H9 (cell line): ENCODE measurements at regions not wholly inside any gene's neighbourhood (a gene's known extent, or its start where the extent isn't known, plus 50 kb on each side); places are given as distances from the start of the nearest gene placed in this dataset.

ENCODE experiments used
- DNase-seq: peaks from one replicate; pipeline ENCODE4 v3.0.0-alpha.2; 2017
- H2AFZ ChIP-seq: one replicate; pipeline ENCODE4 v1.6.1; 2013; ENCODE audit warnings: mild to moderate bottlenecking, low read length, control low read depth, moderate library complexity
- H2AK5ac ChIP-seq: 2 replicates; pipeline ENCODE4 v1.6.1; 2013; ENCODE audit warnings: low read length, control low read depth, mixed read lengths; ENCODE audit not compliant: insufficient read length
- H2BK120ac ChIP-seq: one replicate; pipeline ENCODE4 v1.6.1; 2013; ENCODE audit warnings: low read depth, mild to moderate bottlenecking, low read length, control low read depth, inconsistent platforms; ENCODE audit not compliant: poor library complexity, severe bottlenecking
- H2BK12ac ChIP-seq: 2 replicates; pipeline ENCODE4 v1.6.1; 2013; ENCODE audit warnings: low read length, control low read depth, mixed read lengths, low read depth; ENCODE audit not compliant: insufficient read length
- H2BK15ac ChIP-seq: 2 replicates; pipeline ENCODE4 v1.6.1; 2013; ENCODE audit warnings: low read depth, low read length, control low read depth
- H2BK20ac ChIP-seq: one replicate; pipeline ENCODE4 v1.6.1; 2013; ENCODE audit warnings: low read depth, mild to moderate bottlenecking, low read length, control low read depth, inconsistent platforms; ENCODE audit not compliant: poor library complexity, severe bottlenecking
- H2BK5ac ChIP-seq: 2 replicates; pipeline ENCODE4 v1.6.1; 2013; ENCODE audit warnings: low read length, control low read depth, mixed read lengths; ENCODE audit not compliant: insufficient read length
- H3K14ac ChIP-seq: 2 replicates; pipeline ENCODE4 v1.6.1; 2013; ENCODE audit warnings: low read length, control low read depth; ENCODE audit not compliant: insufficient read depth
- H3K18ac ChIP-seq: 2 replicates; pipeline ENCODE4 v1.6.1; 2013; ENCODE audit warnings: low read depth, mild to moderate bottlenecking, mixed read lengths, low read length, control low read depth; ENCODE audit not compliant: insufficient read length
- H3K23ac ChIP-seq: 2 replicates; pipeline ENCODE4 v1.6.1; 2013; ENCODE audit warnings: low read length, control low read depth, mixed read lengths, low read depth; ENCODE audit not compliant: insufficient read length
- H3K23me2 ChIP-seq: 2 replicates; pipeline ENCODE4 v1.6.1; 2013; ENCODE audit warnings: low read depth, mild to moderate bottlenecking, mixed read lengths, low read length, control low read depth; ENCODE audit not compliant: insufficient read length, poor library complexity, severe bottlenecking
- H3K27ac ChIP-seq: 2 replicates; pipeline ENCODE4 v1.5.1; 2013; ENCODE audit warnings: low read length, control low read depth, mixed read lengths, low read depth; ENCODE audit not compliant: insufficient read length
- H3K27me3 ChIP-seq: 2 replicates; pipeline ENCODE4 v1.6.1; 2013; ENCODE audit warnings: low read length, control low read depth, inconsistent platforms; ENCODE audit not compliant: insufficient read depth
- H3K4ac ChIP-seq: 2 replicates; pipeline ENCODE4 v1.6.1; 2013; ENCODE audit warnings: low read depth, mild to moderate bottlenecking, control low read depth, inconsistent platforms, low read length, moderate library complexity
- H3K4me1 ChIP-seq: 2 replicates; pipeline ENCODE4 v1.6.1; 2013; ENCODE audit warnings: low read length, control low read depth, inconsistent platforms; ENCODE audit not compliant: insufficient read depth
- H3K4me2 ChIP-seq: 2 replicates; pipeline ENCODE4 v1.6.1; 2013; ENCODE audit warnings: low read length, control low read depth, mixed read lengths; ENCODE audit not compliant: insufficient read length, insufficient read depth
- H3K56ac ChIP-seq: 2 replicates; pipeline ENCODE4 v1.6.1; 2013; ENCODE audit warnings: low read depth, mild to moderate bottlenecking, mixed read lengths, low read length, control low read depth; ENCODE audit not compliant: insufficient read length
- H3K79me1 ChIP-seq: 2 replicates; pipeline ENCODE4 v1.6.1; 2013; ENCODE audit warnings: low read depth, mild to moderate bottlenecking, moderate library complexity, low read length, control low read depth, inconsistent platforms; ENCODE audit not compliant: insufficient read depth, poor library complexity, severe bottlenecking
- H3K79me2 ChIP-seq: 2 replicates; pipeline ENCODE4 v1.6.1; 2013; ENCODE audit warnings: low read length, control low read depth, inconsistent platforms; ENCODE audit not compliant: insufficient read depth
- H3K9ac ChIP-seq: 2 replicates; pipeline ENCODE4 v1.6.1; 2013; ENCODE audit warnings: low read length, control low read depth, mixed read lengths; ENCODE audit not compliant: insufficient read length; ENCODE audit errors: extremely low read depth
- H3K9me3 ChIP-seq: one replicate; pipeline ENCODE4 v1.6.1; 2013; ENCODE audit warnings: low read depth, low read length, inconsistent platforms; ENCODE audit not compliant: control insufficient read depth
- H3T11ph ChIP-seq: one replicate; pipeline ENCODE4 v1.6.1; 2013; ENCODE audit warnings: mild to moderate bottlenecking, low read length, control low read depth, inconsistent platforms
- H4K20me1 ChIP-seq: one replicate; pipeline ENCODE4 v1.6.1; 2013; ENCODE audit not compliant: control insufficient read depth, insufficient read length, insufficient read depth
- H4K5ac ChIP-seq: 2 replicates; pipeline ENCODE4 v1.6.1; 2013; ENCODE audit warnings: low read depth, mild to moderate bottlenecking, mixed read lengths, low read length, control low read depth; ENCODE audit not compliant: insufficient read length
- H4K8ac ChIP-seq: replicated peaks from 2 replicates; pipeline ENCODE4 v1.6.1; 2013; ENCODE audit warnings: low read length, control low read depth, mixed read lengths, low read depth; ENCODE audit not compliant: insufficient read length
- H4K91ac ChIP-seq: 2 replicates; pipeline ENCODE4 v1.6.1; 2013; ENCODE audit warnings: low read depth, mild to moderate bottlenecking, moderate library complexity, mixed read lengths, low read length, control low read depth; ENCODE audit not compliant: insufficient read length
- H3K27ac Mint-ChIP-seq, 3 experiments: 2 replicates in 2 of 3; 3 replicates in 1 of 3; pipeline ENCODE4 v1.8.0; 2020 to 2021; ENCODE audit warnings: mixed read lengths in 3 of 3, mild to moderate bottlenecking in 1 of 3, moderate library complexity in 1 of 3
- H3K27me3 Mint-ChIP-seq: 2 replicates; pipeline ENCODE4 v1.8.0; 2021; ENCODE audit warnings: low read depth, mild to moderate bottlenecking, moderate library complexity, mixed read lengths
- H3K36me3 Mint-ChIP-seq, 3 experiments: 2 replicates in 2 of 3; 3 replicates in 1 of 3; pipeline ENCODE4 v1.8.0; 2020 to 2021; ENCODE audit warnings: low read depth in 3 of 3, mixed read lengths in 3 of 3; ENCODE audit not compliant: insufficient read depth in 1 of 3
- H3K4me1 Mint-ChIP-seq, 2 experiments: 2 replicates each; pipeline ENCODE4 v1.8.0; 2020; ENCODE audit warnings: mixed read lengths in 2 of 2
- H3K4me3 Mint-ChIP-seq, 2 experiments: 2 replicates in 1 of 2; 3 replicates in 1 of 2; pipeline ENCODE4 v1.8.0; 2020 to 2021; ENCODE audit warnings: mild to moderate bottlenecking in 2 of 2, mixed read lengths in 2 of 2, moderate library complexity in 1 of 2
- H3K9me3 Mint-ChIP-seq, 2 experiments: 2 replicates in 1 of 2; 3 replicates in 1 of 2; pipeline ENCODE4 v1.8.0; 2020; ENCODE audit warnings: mild to moderate bottlenecking in 2 of 2, mixed read lengths in 2 of 2, moderate library complexity in 1 of 2
- CTCF ChIP-seq: fragments of 200-600 bp; sonication (generic); conservative IDR thresholded peaks from 3 replicates; pipeline ENCODE4 v1.8.0; 2021; ENCODE audit warnings: antibody characterized with exemption, mild to moderate bottlenecking
- WGBS: extraction: QIAGEN DNeasy Blood & Tissue Kit; methylation state at CpG from one replicate; pipeline ENCODE4 v1.1.7; 2013; ENCODE audit warnings: missing lambda C conversion rate, low lambda C conversion rate, mixed read lengths; ENCODE audit not compliant: insufficient read length; ENCODE audit errors: extremely low coverage; 5-methylcytosine and 5-hydroxymethylcytosine counted together

GRCh38 chr17:71409712-71410111 lies 711.1 kb upstream of the SOX9 start:
- Histone ChIP-seq H3K4me1 (no peaks in the 10 kb centered on the region), H3K9me3 (no peaks in the 10 kb centered on the region), H2BK12ac (no peak overlapping the region), H4K5ac (no peak overlapping the region), H3K4ac (no peak overlapping the region), H3K27me3 (no peaks in the 10 kb centered on the region), H3K79me2 (no peaks in the 10 kb centered on the region), H3K4me2 (no peak overlapping the region), H2AFZ (no peak overlapping the region), H3K23me2 (no peaks in the 10 kb centered on the region), H3T11ph (no peak overlapping the region), H4K20me1 (no peaks in the 10 kb centered on the region), H3K23ac (no peak overlapping the region), H2BK5ac (no peak overlapping the region), H4K91ac (no peak overlapping the region), H3K27ac (no peak overlapping the region), H2AK5ac (no peak overlapping the region), H2BK120ac (no peak overlapping the region), H3K56ac (no peak overlapping the region), H2BK15ac (no peak overlapping the region), H3K18ac (no peak overlapping the region), H3K79me1 (no peaks in the 10 kb centered on the region), H3K14ac (no peak overlapping the region), H2BK20ac (no peak overlapping the region), H3K9ac (no peak overlapping the region), H4K8ac (no peak overlapping the region)
- no peak overlapping the region for H3K27ac Mint-ChIP-seq
- H3K4me3 Mint-ChIP-seq: no peak overlapping the region
- no peak for DNase-seq
- no peaks in the 10 kb centered on the region; a peak in 1 of 7 replicates for H3K36me3 Mint-ChIP-seq
- H3K4me1 Mint-ChIP-seq: no peaks in the 10 kb centered on the region
- no peaks in the 10 kb centered on the region for H3K27me3 Mint-ChIP-seq
- peaks cover 3 to 6% of the 10 kb centered on the region in 2 experiments; a peak in 3 of 5 replicates for H3K9me3 Mint-ChIP-seq
- TF ChIP-seq CTCF: no peak
- WGBS: no CpG with 5 or more reads among the region's 4 CpGs
